WTC11 (cell line): ENCODE measurements at regions not wholly inside any gene's neighbourhood (a gene's known extent, or its start where the extent isn't known, plus 50 kb on each side); places are given as distances from the start of the nearest gene placed in this dataset.

Experiments
- ATAC-seq: fragments of 200-7000 bp; cut with Tn5 transposase; 2 replicates; pipeline ENCODE4 v1.10.0; 2021; ENCODE audit warnings: mild to moderate bottlenecking, moderate library complexity
- CTCF ChIA-PET: fragments of 300-600 bp; sonication (Branson Sonifier 250); formaldehyde crosslinking; loops from one replicate; lab custom pipeline; 2021; ENCODE audit warnings: antibody characterized with exemption; lab: Charles Lee
- POLR2A ChIA-PET: fragments of 350-600 bp; sonication (Branson Sonifier 250); formaldehyde crosslinking; loops from one replicate; lab custom pipeline; 2021; ENCODE audit warnings: antibody characterized with exemption; lab: Charles Lee
- DNase-seq: peaks from one replicate; pipeline ENCODE4 v3.0.0; 2021; ENCODE audit warnings: low spot score
- H3K27ac Mint-ChIP-seq: 2 replicates; pipeline ENCODE4 v1.8.0; 2021; ENCODE audit warnings: mixed read lengths
- H3K27me3 Mint-ChIP-seq: 2 replicates; pipeline ENCODE4 v1.8.0; 2021; ENCODE audit warnings: low read depth, mild to moderate bottlenecking, moderate library complexity, mixed read lengths
- H3K36me3 Mint-ChIP-seq: 2 replicates; pipeline ENCODE4 v1.8.0; 2021; ENCODE audit warnings: mixed read lengths
- H3K4me1 Mint-ChIP-seq: 2 replicates; pipeline ENCODE4 v1.8.0; 2022; ENCODE audit warnings: mixed read lengths
- H3K4me3 Mint-ChIP-seq: 2 replicates; pipeline ENCODE4 v1.8.0; 2021; ENCODE audit warnings: mild to moderate bottlenecking, moderate library complexity, mixed read lengths
- H3K9me3 Mint-ChIP-seq: 2 replicates; pipeline ENCODE4 v1.8.0; 2021; ENCODE audit warnings: mixed read lengths
- EMX1 ChIP-seq: fragments of 250-450 bp; sonication (Bioruptor Pico); IDR thresholded peaks from 2 replicates; pipeline ENCODE4 v1.8.0; 2021; ENCODE audit warnings: mild to moderate bottlenecking
- ETV6 ChIP-seq: sonication (generic); formaldehyde crosslinking; IDR thresholded peaks from 2 replicates; pipeline ENCODE4 v1.8.1; 2022; ENCODE audit warnings: mild to moderate bottlenecking, missing genetic modification reagents
- FOXK1 ChIP-seq: sonication (generic); formaldehyde crosslinking; IDR thresholded peaks from 2 replicates; pipeline ENCODE4 v1.8.0; 2022; ENCODE audit warnings: mild to moderate bottlenecking, moderate library complexity, missing genetic modification reagents
- GRHL2 ChIP-seq: fragments of 250-450 bp; sonication (Bioruptor Pico); IDR thresholded peaks from 2 replicates; pipeline ENCODE4 v1.8.0; 2022; ENCODE audit warnings: mild to moderate bottlenecking, moderate library complexity; ENCODE audit not compliant: insufficient replicate concordance, severe bottlenecking
- GTF2I ChIP-seq: fragments of 250-450 bp; sonication (Bioruptor Pico); conservative IDR thresholded peaks from 2 replicates; pipeline ENCODE4 v1.4.0; 2021; ENCODE audit warnings: mild to moderate bottlenecking
- HMGA2 ChIP-seq: fragments of 250-450 bp; sonication (Bioruptor Pico); IDR thresholded peaks from 2 replicates; pipeline ENCODE4 v1.4.0; 2021; ENCODE audit warnings: mild to moderate bottlenecking, moderate library complexity
- NFE2L1 ChIP-seq: sonication (generic); formaldehyde crosslinking; IDR thresholded peaks from 2 replicates; pipeline ENCODE4 v1.8.1; 2023; ENCODE audit warnings: missing genetic modification reagents
- OVOL2 ChIP-seq: fragments of 250-450 bp; sonication (Bioruptor Pico); IDR thresholded peaks from 2 replicates; pipeline ENCODE4 v1.9.0; 2021; ENCODE audit warnings: mild to moderate bottlenecking, borderline replicate concordance
- RELA ChIP-seq: sonication (generic); formaldehyde crosslinking; IDR thresholded peaks from 2 replicates; pipeline ENCODE4 v1.8.1; 2022; ENCODE audit warnings: missing genetic modification reagents, mild to moderate bottlenecking, borderline replicate concordance
- SOX15 ChIP-seq: fragments of 250-450 bp; sonication (Bioruptor Pico); IDR thresholded peaks from 2 replicates; pipeline ENCODE4 v1.9.0; 2021; ENCODE audit warnings: mild to moderate bottlenecking
- ZNF121 ChIP-seq: sonication (generic); formaldehyde crosslinking; IDR thresholded peaks from 2 replicates; pipeline ENCODE4 v1.8.0; 2023; ENCODE audit warnings: missing genetic modification reagents
- ZNF138 ChIP-seq: sonication (generic); formaldehyde crosslinking; conservative IDR thresholded peaks from 2 replicates; pipeline ENCODE4 v1.8.1; 2022; ENCODE audit warnings: mild to moderate bottlenecking, moderate library complexity, missing genetic modification reagents
- ZNF219 ChIP-seq: sonication (generic); formaldehyde crosslinking; IDR thresholded peaks from 2 replicates; pipeline ENCODE4 v1.8.0; 2023; ENCODE audit warnings: missing genetic modification reagents, mild to moderate bottlenecking, borderline replicate concordance
- ZNF263 ChIP-seq: sonication (generic); formaldehyde crosslinking; IDR thresholded peaks from 2 replicates; pipeline ENCODE4 v1.8.1; 2022; ENCODE audit warnings: low read depth, mild to moderate bottlenecking, moderate library complexity, missing genetic modification reagents
- ZNF396 ChIP-seq: fragments of 250-450 bp; sonication (Bioruptor Pico); IDR thresholded peaks from 2 replicates; pipeline ENCODE4 v1.8.0; 2021; ENCODE audit warnings: mild to moderate bottlenecking, moderate library complexity, borderline replicate concordance
- TF ChIP-seq, protein P1 (sequence below): sonication (generic); formaldehyde crosslinking; IDR thresholded peaks from 2 replicates; pipeline ENCODE4 v1.8.1; 2022; ENCODE audit warnings: mild to moderate bottlenecking, missing genetic modification reagents, moderate library complexity, borderline replicate concordance
- TF ChIP-seq, protein P2 (sequence below): fragments of 250-450 bp; sonication (Bioruptor Pico); IDR thresholded peaks from 2 replicates; pipeline ENCODE4 v1.9.0; 2021; ENCODE audit warnings: moderate library complexity, mild to moderate bottlenecking, inconsistent platforms, borderline replicate concordance
- TF ChIP-seq, protein P3 (sequence below): sonication (generic); formaldehyde crosslinking; conservative IDR thresholded peaks from 2 replicates; pipeline ENCODE4 v1.8.1; 2023; ENCODE audit warnings: mild to moderate bottlenecking, low read depth, missing genetic modification reagents, moderate library complexity
- TF ChIP-seq, protein P4 (sequence below): sonication (generic); formaldehyde crosslinking; IDR thresholded peaks from 2 replicates; pipeline ENCODE4 v1.8.1; 2023; ENCODE audit warnings: mild to moderate bottlenecking, missing genetic modification reagents
- TF ChIP-seq, protein P5 (sequence below): fragments of 250-450 bp; sonication (Bioruptor Pico); IDR thresholded peaks from 2 replicates; pipeline ENCODE4 v1.9.0; 2021; ENCODE audit warnings: mild to moderate bottlenecking
- TF ChIP-seq, protein P6 (sequence below): sonication (generic); formaldehyde crosslinking; IDR thresholded peaks from 2 replicates; pipeline ENCODE4 v1.8.1; 2023; ENCODE audit warnings: mild to moderate bottlenecking, missing genetic modification reagents, borderline replicate concordance
- TF ChIP-seq, protein P7 (sequence below): sonication (generic); formaldehyde crosslinking; IDR thresholded peaks from 2 replicates; pipeline ENCODE4 v1.8.0; 2022; ENCODE audit warnings: mild to moderate bottlenecking, missing genetic modification reagents

DNA sequence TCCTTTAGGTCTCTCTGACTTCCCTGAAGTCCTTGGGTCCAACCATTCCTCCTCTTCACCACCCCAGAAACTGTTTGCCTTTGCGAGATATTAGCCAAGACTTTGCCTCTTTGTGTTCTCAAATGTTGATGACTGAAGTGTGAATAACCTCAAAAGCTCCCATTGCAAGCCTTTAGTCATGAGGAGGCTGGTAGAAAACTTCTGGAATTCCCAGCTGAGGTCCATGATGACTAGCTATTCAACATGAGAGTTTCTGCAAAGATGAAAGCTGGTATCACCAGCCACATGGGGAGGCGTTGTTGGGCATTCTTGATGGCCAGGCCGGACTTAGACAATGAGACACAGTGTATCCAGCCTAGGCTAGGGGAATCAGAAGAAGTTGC lies 111.7 kb downstream of the TBX5 start:
- Mint-ChIP-seq H3K27me3 (peaks cover 5% of the 10 kb centered on the region), H3K9me3 (peaks cover 31% of the 10 kb centered on the region), H3K36me3 (peaks cover 9% of the 10 kb centered on the region), H3K4me1 (0 out of 2 replicates have a peak, but pooled peaks cover 2% of the 10 kb centered on the region), H3K27ac (no peak overlapping the region), H3K4me3 (no peak overlapping the region)
- CTCF ChIA-PET: no interaction called here
- ATAC-seq: no peak
- TF ChIP-seq, protein P1, sequence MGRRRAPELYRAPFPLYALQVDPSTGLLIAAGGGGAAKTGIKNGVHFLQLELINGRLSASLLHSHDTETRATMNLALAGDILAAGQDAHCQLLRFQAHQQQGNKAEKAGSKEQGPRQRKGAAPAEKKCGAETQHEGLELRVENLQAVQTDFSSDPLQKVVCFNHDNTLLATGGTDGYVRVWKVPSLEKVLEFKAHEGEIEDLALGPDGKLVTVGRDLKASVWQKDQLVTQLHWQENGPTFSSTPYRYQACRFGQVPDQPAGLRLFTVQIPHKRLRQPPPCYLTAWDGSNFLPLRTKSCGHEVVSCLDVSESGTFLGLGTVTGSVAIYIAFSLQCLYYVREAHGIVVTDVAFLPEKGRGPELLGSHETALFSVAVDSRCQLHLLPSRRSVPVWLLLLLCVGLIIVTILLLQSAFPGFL (CRISPR knock-in tag): no peak
- TF ChIP-seq OVOL2 (CRISPR knock-in tag): no peak
- no peak for TF ChIP-seq NFE2L1 (CRISPR knock-in tag)
- TF ChIP-seq, protein P2, sequence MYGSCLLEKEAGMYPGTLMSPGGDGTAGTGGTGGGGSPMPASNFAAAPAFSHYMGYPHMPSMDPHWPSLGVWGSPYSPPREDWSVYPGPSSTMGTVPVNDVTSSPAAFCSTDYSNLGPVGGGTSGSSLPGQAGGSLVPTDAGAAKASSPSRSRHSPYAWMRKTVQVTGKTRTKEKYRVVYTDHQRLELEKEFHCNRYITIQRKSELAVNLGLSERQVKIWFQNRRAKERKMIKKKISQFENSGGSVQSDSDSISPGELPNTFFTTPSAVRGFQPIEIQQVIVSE (CRISPR knock-in tag): no peak
- no peak for TF ChIP-seq SOX15
- no peak for TF ChIP-seq RELA (CRISPR knock-in tag)
- TF ChIP-seq FOXK1: no peak
- TF ChIP-seq GRHL2 (CRISPR knock-in tag): no peak
- no peak for TF ChIP-seq ZNF138
- TF ChIP-seq, protein P3, sequence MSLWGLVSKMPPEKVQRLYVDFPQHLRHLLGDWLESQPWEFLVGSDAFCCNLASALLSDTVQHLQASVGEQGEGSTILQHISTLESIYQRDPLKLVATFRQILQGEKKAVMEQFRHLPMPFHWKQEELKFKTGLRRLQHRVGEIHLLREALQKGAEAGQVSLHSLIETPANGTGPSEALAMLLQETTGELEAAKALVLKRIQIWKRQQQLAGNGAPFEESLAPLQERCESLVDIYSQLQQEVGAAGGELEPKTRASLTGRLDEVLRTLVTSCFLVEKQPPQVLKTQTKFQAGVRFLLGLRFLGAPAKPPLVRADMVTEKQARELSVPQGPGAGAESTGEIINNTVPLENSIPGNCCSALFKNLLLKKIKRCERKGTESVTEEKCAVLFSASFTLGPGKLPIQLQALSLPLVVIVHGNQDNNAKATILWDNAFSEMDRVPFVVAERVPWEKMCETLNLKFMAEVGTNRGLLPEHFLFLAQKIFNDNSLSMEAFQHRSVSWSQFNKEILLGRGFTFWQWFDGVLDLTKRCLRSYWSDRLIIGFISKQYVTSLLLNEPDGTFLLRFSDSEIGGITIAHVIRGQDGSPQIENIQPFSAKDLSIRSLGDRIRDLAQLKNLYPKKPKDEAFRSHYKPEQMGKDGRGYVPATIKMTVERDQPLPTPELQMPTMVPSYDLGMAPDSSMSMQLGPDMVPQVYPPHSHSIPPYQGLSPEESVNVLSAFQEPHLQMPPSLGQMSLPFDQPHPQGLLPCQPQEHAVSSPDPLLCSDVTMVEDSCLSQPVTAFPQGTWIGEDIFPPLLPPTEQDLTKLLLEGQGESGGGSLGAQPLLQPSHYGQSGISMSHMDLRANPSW (CRISPR knock-in tag): no peak
- no peak for TF ChIP-seq GTF2I (CRISPR knock-in tag)
- TF ChIP-seq ZNF396: no peak
- TF ChIP-seq ZNF219 (CRISPR knock-in tag): no peak
- TF ChIP-seq, protein P4, sequence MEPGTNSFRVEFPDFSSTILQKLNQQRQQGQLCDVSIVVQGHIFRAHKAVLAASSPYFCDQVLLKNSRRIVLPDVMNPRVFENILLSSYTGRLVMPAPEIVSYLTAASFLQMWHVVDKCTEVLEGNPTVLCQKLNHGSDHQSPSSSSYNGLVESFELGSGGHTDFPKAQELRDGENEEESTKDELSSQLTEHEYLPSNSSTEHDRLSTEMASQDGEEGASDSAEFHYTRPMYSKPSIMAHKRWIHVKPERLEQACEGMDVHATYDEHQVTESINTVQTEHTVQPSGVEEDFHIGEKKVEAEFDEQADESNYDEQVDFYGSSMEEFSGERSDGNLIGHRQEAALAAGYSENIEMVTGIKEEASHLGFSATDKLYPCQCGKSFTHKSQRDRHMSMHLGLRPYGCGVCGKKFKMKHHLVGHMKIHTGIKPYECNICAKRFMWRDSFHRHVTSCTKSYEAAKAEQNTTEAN: no peak
- no peak for TF ChIP-seq HMGA2 (CRISPR knock-in tag)
- POLR2A ChIA-PET: no interaction called here
- no peak for DNase-seq

DNA sequence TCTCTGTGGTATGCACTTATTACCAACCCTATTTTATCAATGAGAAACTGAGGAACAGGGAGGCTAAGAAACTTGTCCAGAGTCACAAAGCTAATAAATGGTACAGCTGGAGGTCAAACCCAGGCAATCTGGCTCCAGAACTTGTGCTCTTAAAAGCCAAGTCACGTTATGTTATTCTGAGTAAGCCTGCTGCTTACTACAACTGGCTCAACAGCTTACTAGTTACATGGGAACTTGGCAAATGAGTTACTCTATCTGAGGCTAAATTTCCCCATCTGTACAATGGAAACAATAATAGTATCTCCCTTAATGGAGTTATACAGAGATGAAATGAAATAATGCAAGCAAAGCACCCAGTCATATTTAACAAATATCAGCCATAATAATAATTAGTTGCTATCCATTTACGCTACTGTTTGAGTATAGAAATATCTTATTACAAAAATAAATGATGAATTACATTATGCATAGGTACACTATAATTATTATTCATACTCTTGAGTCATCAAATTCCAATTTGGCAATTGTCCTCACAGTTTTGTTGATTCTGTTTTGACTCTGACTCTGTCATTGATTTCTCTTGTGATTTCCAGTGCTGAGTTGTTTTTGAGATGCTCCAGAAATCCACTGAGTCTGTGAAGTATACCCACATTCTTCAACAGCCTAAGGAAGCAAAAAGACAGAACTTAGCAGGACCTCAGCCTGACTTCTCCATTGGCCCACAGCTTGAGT lies 112.2 kb downstream of the TBX5 start:
- Mint-ChIP-seq H3K36me3 (peaks cover 9% of the 10 kb centered on the region), H3K27ac (no peak overlapping the region), H3K27me3 (peaks cover 5% of the 10 kb centered on the region), H3K4me3 (no peak overlapping the region), H3K4me1 (peaks cover 4% of the 10 kb centered on the region), H3K9me3 (peaks cover 31% of the 10 kb centered on the region)
- no peak for DNase-seq
- no peak for ATAC-seq
- ChIA-PET POLR2A (no interaction called here), CTCF (no interaction called here)
- TF ChIP-seq ZNF121 (CRISPR knock-in tag): no peak
- TF ChIP-seq ETV6 (CRISPR knock-in tag): no peak
- TF ChIP-seq ZNF396: no peak
- no peak for TF ChIP-seq GTF2I (CRISPR knock-in tag)
- TF ChIP-seq ZNF263 (CRISPR knock-in tag): no peak
- no peak for TF ChIP-seq EMX1
- no peak for TF ChIP-seq ZNF138
- TF ChIP-seq, protein P5, sequence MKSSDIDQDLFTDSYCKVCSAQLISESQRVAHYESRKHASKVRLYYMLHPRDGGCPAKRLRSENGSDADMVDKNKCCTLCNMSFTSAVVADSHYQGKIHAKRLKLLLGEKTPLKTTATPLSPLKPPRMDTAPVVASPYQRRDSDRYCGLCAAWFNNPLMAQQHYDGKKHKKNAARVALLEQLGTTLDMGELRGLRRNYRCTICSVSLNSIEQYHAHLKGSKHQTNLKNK (CRISPR knock-in tag): no peak
- TF ChIP-seq, protein P6, sequence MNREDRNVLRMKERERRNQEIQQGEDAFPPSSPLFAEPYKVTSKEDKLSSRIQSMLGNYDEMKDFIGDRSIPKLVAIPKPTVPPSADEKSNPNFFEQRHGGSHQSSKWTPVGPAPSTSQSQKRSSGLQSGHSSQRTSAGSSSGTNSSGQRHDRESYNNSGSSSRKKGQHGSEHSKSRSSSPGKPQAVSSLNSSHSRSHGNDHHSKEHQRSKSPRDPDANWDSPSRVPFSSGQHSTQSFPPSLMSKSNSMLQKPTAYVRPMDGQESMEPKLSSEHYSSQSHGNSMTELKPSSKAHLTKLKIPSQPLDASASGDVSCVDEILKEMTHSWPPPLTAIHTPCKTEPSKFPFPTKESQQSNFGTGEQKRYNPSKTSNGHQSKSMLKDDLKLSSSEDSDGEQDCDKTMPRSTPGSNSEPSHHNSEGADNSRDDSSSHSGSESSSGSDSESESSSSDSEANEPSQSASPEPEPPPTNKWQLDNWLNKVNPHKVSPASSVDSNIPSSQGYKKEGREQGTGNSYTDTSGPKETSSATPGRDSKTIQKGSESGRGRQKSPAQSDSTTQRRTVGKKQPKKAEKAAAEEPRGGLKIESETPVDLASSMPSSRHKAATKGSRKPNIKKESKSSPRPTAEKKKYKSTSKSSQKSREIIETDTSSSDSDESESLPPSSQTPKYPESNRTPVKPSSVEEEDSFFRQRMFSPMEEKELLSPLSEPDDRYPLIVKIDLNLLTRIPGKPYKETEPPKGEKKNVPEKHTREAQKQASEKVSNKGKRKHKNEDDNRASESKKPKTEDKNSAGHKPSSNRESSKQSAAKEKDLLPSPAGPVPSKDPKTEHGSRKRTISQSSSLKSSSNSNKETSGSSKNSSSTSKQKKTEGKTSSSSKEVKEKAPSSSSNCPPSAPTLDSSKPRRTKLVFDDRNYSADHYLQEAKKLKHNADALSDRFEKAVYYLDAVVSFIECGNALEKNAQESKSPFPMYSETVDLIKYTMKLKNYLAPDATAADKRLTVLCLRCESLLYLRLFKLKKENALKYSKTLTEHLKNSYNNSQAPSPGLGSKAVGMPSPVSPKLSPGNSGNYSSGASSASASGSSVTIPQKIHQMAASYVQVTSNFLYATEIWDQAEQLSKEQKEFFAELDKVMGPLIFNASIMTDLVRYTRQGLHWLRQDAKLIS (CRISPR knock-in tag): no peak
- TF ChIP-seq, protein P7, sequence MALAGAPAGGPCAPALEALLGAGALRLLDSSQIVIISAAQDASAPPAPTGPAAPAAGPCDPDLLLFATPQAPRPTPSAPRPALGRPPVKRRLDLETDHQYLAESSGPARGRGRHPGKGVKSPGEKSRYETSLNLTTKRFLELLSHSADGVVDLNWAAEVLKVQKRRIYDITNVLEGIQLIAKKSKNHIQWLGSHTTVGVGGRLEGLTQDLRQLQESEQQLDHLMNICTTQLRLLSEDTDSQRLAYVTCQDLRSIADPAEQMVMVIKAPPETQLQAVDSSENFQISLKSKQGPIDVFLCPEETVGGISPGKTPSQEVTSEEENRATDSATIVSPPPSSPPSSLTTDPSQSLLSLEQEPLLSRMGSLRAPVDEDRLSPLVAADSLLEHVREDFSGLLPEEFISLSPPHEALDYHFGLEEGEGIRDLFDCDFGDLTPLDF (CRISPR knock-in tag): no peak
